ENCODE measurements at regions not wholly inside any gene's neighbourhood (a gene's known extent, or its start where the extent isn't known, plus 50 kb on each side); places are given as distances from the start of the nearest gene placed in this dataset.

GRCh38 chr9:13410566-13411031, 131.1 kb upstream of the MPDZ start:
- H3K4me1 ChIP-seq (ENCODE audit: control insufficient read depth in 1 of 2, low read depth in 2 of 2), result peaks cover 15 to 26% of the 10 kb centered on the region in 2 donors
- no peak overlapping the region for H3K27ac ChIP-seq
- H3K9me3 ChIP-seq, result no peaks in the 10 kb centered on the region
- TF ChIP-seq CTCF (IDR thresholded peaks at IDR 0.05), result no peak
- DNase-seq (ENCODE audit: low spot score), result no peak
- ATAC-seq (ENCODE audit: insufficient number of reproducible peaks, low FRiP score, low read depth), result no peak
- H3K4me3 ChIP-seq, result no peak overlapping the region
- H3K27me3 ChIP-seq (replicated peaks; ENCODE audit: insufficient read depth), result no peaks in the 10 kb centered on the region
- H3K36me3 ChIP-seq, result no peaks in the 10 kb centered on the region

DNA sequence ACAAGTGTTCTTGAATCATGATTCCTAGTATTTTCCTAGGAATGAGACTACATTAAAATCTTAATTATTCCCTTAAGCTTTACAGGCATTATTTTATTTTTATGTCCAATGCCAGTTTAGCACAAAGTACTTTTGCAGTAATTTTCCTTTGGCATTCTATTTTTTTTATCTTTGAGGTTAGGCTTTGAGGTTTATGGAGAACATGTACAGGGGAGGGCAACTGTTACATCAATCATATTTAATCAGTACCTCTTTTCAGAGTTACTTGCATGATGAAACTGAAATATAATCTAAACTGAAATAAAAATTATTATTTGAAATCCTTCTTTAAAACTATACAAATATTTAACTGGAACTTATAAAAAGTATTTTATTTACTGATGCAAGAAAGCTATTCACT, 118.2 kb upstream of the MPDZ start:
- Histone ChIP-seq H3K9me3 (no peaks in the 10 kb centered on the region), H3K27ac (no peak overlapping the region), H3K36me3 (no peaks in the 10 kb centered on the region), H3K4me1 (ENCODE audit: control insufficient read depth in 1 of 2, low read depth in 2 of 2) (peaks cover 0 to 6% of the 10 kb centered on the region in 2 donors), H3K27me3 (replicated peaks; ENCODE audit: insufficient read depth) (no peaks in the 10 kb centered on the region), H3K4me3 (no peak overlapping the region)
- TF ChIP-seq CTCF (IDR thresholded peaks at IDR 0.05), result no peak
- ATAC-seq (ENCODE audit: insufficient number of reproducible peaks, low FRiP score, low read depth) (no peak), DNase-seq (ENCODE audit: low spot score) (no peak)

DNA sequence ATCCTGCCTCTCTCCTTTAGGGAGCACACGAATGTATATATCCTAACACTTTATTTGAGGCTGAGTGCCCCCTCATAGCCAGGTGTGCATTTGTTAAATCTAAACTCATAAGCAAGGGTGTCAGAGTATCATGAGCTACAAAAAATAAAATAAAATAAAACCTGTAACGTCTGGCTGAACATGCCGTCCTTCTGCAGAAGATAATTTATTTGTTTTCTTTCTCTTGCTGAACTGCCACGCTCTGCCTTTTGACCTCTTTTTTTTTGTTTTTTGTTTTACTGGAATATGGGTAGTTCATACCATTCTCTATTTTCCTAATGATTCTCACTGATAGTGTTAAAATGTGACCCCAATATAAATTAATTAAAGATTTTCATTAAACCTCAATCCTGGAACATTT, 117.7 kb upstream of the MPDZ start:
- Histone ChIP-seq H3K27ac (no peak overlapping the region), H3K9me3 (no peaks in the 10 kb centered on the region), H3K36me3 (no peaks in the 10 kb centered on the region), H3K4me3 (no peak overlapping the region), H3K27me3 (replicated peaks; ENCODE audit: insufficient read depth) (no peaks in the 10 kb centered on the region), H3K4me1 (ENCODE audit: control insufficient read depth in 1 of 2, low read depth in 2 of 2) (peaks cover 0 to 6% of the 10 kb centered on the region in 2 donors)
- no peak for TF ChIP-seq CTCF (IDR thresholded peaks at IDR 0.05)
- no peak for ATAC-seq (ENCODE audit: insufficient number of reproducible peaks, low FRiP score, low read depth)
- DNase-seq (ENCODE audit: low spot score), result no peak

DNA sequence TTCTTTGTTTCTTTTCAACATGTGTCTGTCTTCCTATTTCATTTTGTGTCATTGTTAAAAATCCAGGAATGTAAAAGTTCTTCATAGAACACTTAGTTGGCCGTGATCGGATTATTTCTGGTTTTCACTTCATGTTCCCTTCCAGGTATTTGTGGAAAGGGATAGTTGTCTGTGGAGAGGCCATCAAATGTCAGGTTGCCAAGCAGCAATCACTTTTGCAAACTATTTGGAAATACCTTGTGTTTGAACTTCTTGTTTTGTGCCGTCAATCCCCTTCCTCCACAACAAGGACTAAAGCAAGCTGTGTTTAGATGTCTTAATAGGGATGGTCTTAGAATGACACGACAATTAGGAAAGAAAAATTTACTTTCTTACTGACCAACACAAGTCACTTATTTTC, 116.9 kb upstream of the MPDZ start:
- DNase-seq (ENCODE audit: low spot score), result no peak
- Histone ChIP-seq H3K4me3 (no peak overlapping the region), H3K27ac (no peak overlapping the region), H3K4me1 (ENCODE audit: control insufficient read depth in 1 of 2, low read depth in 2 of 2) (peaks cover 0 to 6% of the 10 kb centered on the region in 2 donors), H3K36me3 (no peaks in the 10 kb centered on the region), H3K9me3 (peaks cover 2% of the 10 kb centered on the region), H3K27me3 (replicated peaks; ENCODE audit: insufficient read depth) (no peaks in the 10 kb centered on the region)
- no peak for ATAC-seq (ENCODE audit: insufficient number of reproducible peaks, low FRiP score, low read depth)
- no peak for TF ChIP-seq CTCF (IDR thresholded peaks at IDR 0.05)

DNA sequence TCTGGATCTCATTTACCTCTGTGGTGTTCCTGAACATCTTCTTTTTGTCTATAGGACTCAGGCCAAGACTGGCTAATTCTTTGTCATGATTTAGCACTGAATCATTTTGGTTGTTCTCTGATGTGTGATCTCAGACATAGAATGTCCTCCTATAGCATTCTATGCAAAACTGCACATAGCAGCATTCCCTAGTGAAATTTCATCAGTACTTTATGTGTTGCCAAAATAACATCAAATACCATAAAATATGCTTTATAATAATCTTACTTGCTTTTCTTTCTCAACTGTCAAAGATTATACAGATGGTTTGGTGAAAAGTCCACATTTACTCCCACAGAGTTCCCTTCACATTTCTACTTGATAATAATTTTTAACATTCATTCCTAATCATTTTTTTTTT, 115.7 kb upstream of the MPDZ start:
- Histone ChIP-seq H3K9me3 (peaks cover 3% of the 10 kb centered on the region), H3K4me3 (no peak overlapping the region), H3K4me1 (ENCODE audit: control insufficient read depth in 1 of 2, low read depth in 2 of 2) (peaks cover 0 to 6% of the 10 kb centered on the region in 2 donors), H3K36me3 (no peaks in the 10 kb centered on the region), H3K27ac (no peak overlapping the region), H3K27me3 (replicated peaks; ENCODE audit: insufficient read depth) (no peaks in the 10 kb centered on the region)
- TF ChIP-seq CTCF (IDR thresholded peaks at IDR 0.05), result no peak
- ATAC-seq (ENCODE audit: insufficient number of reproducible peaks, low FRiP score, low read depth) (no peak), DNase-seq (ENCODE audit: low spot score) (no peak)

Measured in thoracic aorta (tissue), 2 donors.